GM12878 (cell line): ENCODE measurements at regions not wholly inside any gene's neighbourhood (a gene's known extent, or its start where the extent isn't known, plus 50 kb on each side); places are given as distances from the start of the nearest gene placed in this dataset.

ENCODE experiments used
- CEBPB ChIP-seq, 2 experiments: fragments of 150-350 bp in 1 of 2; IDR thresholded peaks; 2 replicates each; pipeline ENCODE4 v1.6.1; 2012 to 2014; ENCODE audit warnings: low read depth in 2 of 2, low read length in 2 of 2, borderline replicate concordance in 1 of 2, inconsistent platforms in 1 of 2
- CEBPZ ChIP-seq: fragments of 150-350 bp; IDR thresholded peaks from 2 replicates; pipeline ENCODE4 v1.6.1; 2016; ENCODE audit warnings: low read depth, low read length
- CTCF ChIP-seq, 3 experiments: IDR thresholded peaks in 2 of 3; conservative IDR thresholded peaks in 1 of 3; 2 replicates each; pipeline ENCODE4 v1.5.1; 2011; ENCODE audit warnings: low read depth in 3 of 3, low read length in 3 of 3, mild to moderate bottlenecking in 3 of 3, control low read depth in 2 of 3, moderate library complexity in 2 of 3, inconsistent platforms in 1 of 3, mixed read lengths in 1 of 3; ENCODE audit not compliant: control insufficient read depth in 2 of 3, insufficient read depth in 1 of 3; ENCODE audit errors: extremely low read depth in 1 of 3
- EZH2 ChIP-seq: IDR thresholded peaks from 2 replicates; pipeline ENCODE4 v1.6.1; 2012; ENCODE audit warnings: low read depth, mild to moderate bottlenecking, control low read depth, inconsistent platforms, low read length, borderline replicate concordance; ENCODE audit not compliant: control insufficient read depth
- HDAC6 ChIP-seq: fragments of 200-600 bp; sonication (generic); IDR thresholded peaks from one replicate; pipeline ENCODE4 v1.8.0; 2017; ENCODE audit warnings: antibody characterized with exemption; ENCODE audit not compliant: unreplicated experiment
- NFYB ChIP-seq: IDR thresholded peaks from 2 replicates; pipeline ENCODE4 v1.6.1; 2011; ENCODE audit warnings: low read depth, mild to moderate bottlenecking, low read length, improper control_type of control experiment, moderate library complexity; ENCODE audit not compliant: insufficient read depth
- NRF1 ChIP-seq: conservative IDR thresholded peaks from 2 replicates; pipeline ENCODE4 v1.6.1; 2011; ENCODE audit warnings: mild to moderate bottlenecking, low read depth, low read length, improper control_type of control experiment
- POLR2AphosphoS2 ChIP-seq: IDR thresholded peaks from 2 replicates; pipeline ENCODE4 v1.6.1; 2011; ENCODE audit warnings: low read depth, mild to moderate bottlenecking, low read length, improper control_type of control experiment, moderate library complexity
- REST ChIP-seq: IDR thresholded peaks from 2 replicates; pipeline ENCODE4 v1.6.1; 2012; ENCODE audit warnings: mild to moderate bottlenecking, low read depth, low read length
- SP1 ChIP-seq: IDR thresholded peaks from one replicate; pipeline ENCODE4 v1.6.1; 2011; ENCODE audit warnings: low read depth, low read length

GRCh38 chr14:98118749-98119148 lies 1153.2 kb downstream of the BCL11B start:
- TF ChIP-seq CTCF (IDR thresholded peaks at IDR 0.05 in 2 of 3, conservative IDR thresholded peaks at IDR 0.05 in 1 of 3; ENCODE audit: control insufficient read depth in 2 of 3, extremely low read depth in 1 of 3, insufficient read depth in 1 of 3, low read depth in 3 of 3, low read length in 3 of 3) (no peak), CEBPB (IDR thresholded peaks at IDR 0.05; ENCODE audit: borderline replicate concordance in 1 of 2, low read depth in 2 of 2, low read length in 2 of 2) (no peak), EZH2 (no peak), CEBPZ (no peak), NFYB (no peak), SP1 (no peak), HDAC6 (no peak), POLR2AphosphoS2 (no peak), NRF1 (no peak), REST (no peak)
